WTC11 (cell line): ENCODE measurements at regions not wholly inside any gene's neighbourhood (a gene's known extent, or its start where the extent isn't known, plus 50 kb on each side); places are given as distances from the start of the nearest gene placed in this dataset.

ENCODE experiments used
- AFF4 ChIP-seq: sonication (generic); formaldehyde crosslinking; IDR thresholded peaks from 2 replicates; pipeline ENCODE4 v1.8.1; 2023; ENCODE audit warnings: mild to moderate bottlenecking, missing genetic modification reagents, borderline replicate concordance
- ATF2 ChIP-seq: sonication (generic); formaldehyde crosslinking; IDR thresholded peaks from 2 replicates; pipeline ENCODE4 v1.8.1; 2022; ENCODE audit warnings: low read depth, missing genetic modification reagents, borderline replicate concordance
- CTCF ChIP-seq: fragments of 200-600 bp; IDR thresholded peaks from 2 replicates; pipeline ENCODE4 v1.8.0; 2022; ENCODE audit warnings: antibody characterized with exemption
- USF2 ChIP-seq: sonication (generic); formaldehyde crosslinking; IDR thresholded peaks from 2 replicates; pipeline ENCODE4 v1.8.1; 2023; ENCODE audit warnings: mild to moderate bottlenecking, missing genetic modification reagents, moderate library complexity

- no peak for TF ChIP-seq USF2 (CRISPR knock-in tag)
- no peak for TF ChIP-seq AFF4 (CRISPR knock-in tag)
- TF ChIP-seq ATF2 (CRISPR knock-in tag), result no peak
- TF ChIP-seq CTCF, result no peak
These were observed 51.3 kb upstream of the RELL1 start for GRCh38 chr4:37737466-37737865.
